BE2C (cell line): ENCODE measurements at regions not wholly inside any gene's neighbourhood (a gene's known extent, or its start where the extent isn't known, plus 50 kb on each side); places are given as distances from the start of the nearest gene placed in this dataset.

ENCODE experiments used
- DNase-seq: peaks from one replicate; pipeline ENCODE4 v3.0.0-alpha.2; 2020
- H3K27me3 ChIP-seq: fragments of 250-450 bp; sonication (Bioruptor Pico); 2 replicates; pipeline ENCODE4 v1.5.1; 2020; ENCODE audit warnings: mild to moderate bottlenecking
- H3K36me3 ChIP-seq: fragments of 250-450 bp; sonication (Bioruptor Pico); 2 replicates; pipeline ENCODE4 v1.5.1; 2020; ENCODE audit warnings: mild to moderate bottlenecking
- H3K4me1 ChIP-seq: fragments of 250-450 bp; sonication (Bioruptor Pico); 2 replicates; pipeline ENCODE4 v1.5.1; 2020
- H3K4me3 ChIP-seq: 2 replicates; pipeline ENCODE4 v1.5.1; 2011; ENCODE audit warnings: low read depth, low read length
- H3K9me3 ChIP-seq: fragments of 250-450 bp; sonication (Bioruptor Pico); 2 replicates; pipeline ENCODE4 v1.5.1; 2020
- CTCF ChIP-seq: IDR thresholded peaks from 2 replicates; pipeline ENCODE4 v1.5.1; 2012; ENCODE audit warnings: mild to moderate bottlenecking, low read depth, low read length

GRCh38 chr6:12661432-12662089 lies 55.0 kb upstream of the PHACTR1 start:
- DNase-seq, result no peak
- TF ChIP-seq CTCF, result no peak
- H3K27me3 ChIP-seq, result no peaks in the 10 kb centered on the region
- H3K4me1 ChIP-seq, result no peaks in the 10 kb centered on the region
- H3K36me3 ChIP-seq, result no peaks in the 10 kb centered on the region
- H3K9me3 ChIP-seq, result no peaks in the 10 kb centered on the region
- H3K4me3 ChIP-seq, result no peak overlapping the region
